ENCODE measurements at regions not wholly inside any gene's neighbourhood (a gene's known extent, or its start where the extent isn't known, plus 50 kb on each side); places are given as distances from the start of the nearest gene placed in this dataset.

GRCh38 chr6:47134476-47135189 is 92.5 kb upstream of the ADGRF1 start:
- DNase-seq (ENCODE audit: low read depth) = no peak
- TF ChIP-seq CTCF (IDR thresholded peaks at IDR 0.05; ENCODE audit: insufficient read depth, low read depth, low read length, missing control alignments) = no peak
- H3K4me3 ChIP-seq (ENCODE audit: low read depth, low read length) = no peak overlapping the region

- no peak for DNase-seq (ENCODE audit: low read depth)
- no peak for TF ChIP-seq CTCF (IDR thresholded peaks at IDR 0.05; ENCODE audit: insufficient read depth, low read depth, low read length, missing control alignments)
- H3K4me3 ChIP-seq (ENCODE audit: low read depth, low read length) = no peak overlapping the region
Measured at GRCh38 chr6:47133230-47134000, 91.3 kb upstream of the ADGRF1 start.

GRCh38 chr6:47132724-47133123 is 90.6 kb upstream of the ADGRF1 start:
- DNase-seq (ENCODE audit: low read depth) = no peak
- no peak for TF ChIP-seq CTCF (IDR thresholded peaks at IDR 0.05; ENCODE audit: insufficient read depth, low read depth, low read length, missing control alignments)
- H3K4me3 ChIP-seq (ENCODE audit: low read depth, low read length) = no peak overlapping the region

- no peak overlapping the region for H3K4me3 ChIP-seq (ENCODE audit: low read depth, low read length)
- no peak for DNase-seq (ENCODE audit: low read depth)
- no peak for TF ChIP-seq CTCF (IDR thresholded peaks at IDR 0.05; ENCODE audit: insufficient read depth, low read depth, low read length, missing control alignments)
Measured at GRCh38 chr6:47131773-47132172, 89.6 kb upstream of the ADGRF1 start.

GRCh38 chr6:47130086-47130485 is 88.0 kb upstream of the ADGRF1 start:
- H3K4me3 ChIP-seq (ENCODE audit: low read depth, low read length) = no peak overlapping the region
- TF ChIP-seq CTCF (IDR thresholded peaks at IDR 0.05; ENCODE audit: insufficient read depth, low read depth, low read length, missing control alignments) = no peak

GRCh38 chr6:47129129-47129528 is 87.0 kb upstream of the ADGRF1 start:
- TF ChIP-seq CTCF (IDR thresholded peaks at IDR 0.05; ENCODE audit: insufficient read depth, low read depth, low read length, missing control alignments) = no peak
- no peak for DNase-seq (ENCODE audit: low read depth)
- no peak overlapping the region for H3K4me3 ChIP-seq (ENCODE audit: low read depth, low read length)

More at GRCh38 chr6:47130086-47130485, 88.0 kb upstream of the ADGRF1 start:
- DNase-seq (ENCODE audit: low read depth) = no peak

Data from GM12865 (cell line).